NT2/D1 (cell line): ENCODE measurements at regions not wholly inside any gene's neighbourhood (a gene's known extent, or its start where the extent isn't known, plus 50 kb on each side); places are given as distances from the start of the nearest gene placed in this dataset.

Experiments used
- SUZ12 ChIP-seq: IDR thresholded peaks from 2 replicates; pipeline ENCODE4 v1.6.1; 2011; ENCODE audit not compliant: insufficient read length, insufficient read depth; ENCODE audit errors: extremely low read depth
- YY1 ChIP-seq: IDR thresholded peaks from 2 replicates; pipeline ENCODE4 v1.6.1; 2011; ENCODE audit not compliant: insufficient read length, insufficient read depth
- ZNF274 ChIP-seq: IDR thresholded peaks from 2 replicates; pipeline ENCODE4 v1.6.1; 2011; ENCODE audit warnings: mild to moderate bottlenecking, low read depth, low read length

- TF ChIP-seq ZNF274 (no peak), YY1 (no peak), SUZ12 (no peak)
Measured at GRCh38 chr9:135239100-135239768, 151.8 kb downstream of the OLFM1 start.
